ENCODE measurements at regions not wholly inside any gene's neighbourhood (a gene's known extent, or its start where the extent isn't known, plus 50 kb on each side); places are given as distances from the start of the nearest gene placed in this dataset.
"Not testable (repeated sequence)": the region's sequence is repeated elsewhere in the genome, so short reads cannot be mapped to it uniquely, and the experiment has no call there.

GRCh38 chr12:127480775-127481314, 786.1 kb upstream of the TMEM132C start:
- no peak for DNase-seq

DNA sequence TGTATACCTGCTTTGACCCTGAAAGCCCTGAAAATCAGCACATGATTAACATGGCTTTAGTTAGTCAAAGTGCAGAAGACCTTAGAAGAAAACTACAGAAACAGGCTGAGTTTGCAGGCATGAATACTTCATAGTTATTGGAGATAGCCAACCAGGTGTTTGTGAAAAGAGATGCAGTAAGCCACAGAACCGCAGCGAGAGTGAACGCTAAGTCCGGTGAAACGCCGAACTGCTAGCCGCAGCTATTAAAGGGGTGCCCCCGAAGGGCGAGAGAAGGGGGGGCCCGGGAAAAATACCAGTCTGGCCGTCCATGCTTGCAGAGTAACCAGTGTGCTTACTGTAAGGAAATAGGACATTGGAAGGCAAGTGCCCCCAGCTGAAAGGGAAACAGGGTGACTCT, 784.0 kb upstream of the TMEM132C start:
- no peak for DNase-seq

GRCh38 chr12:127485528-127485927, 781.4 kb upstream of the TMEM132C start:
- DNase-seq, result no peak

GRCh38 chr12:127487031-127487430, 779.9 kb upstream of the TMEM132C start:
- DNase-seq, result no peak

DNA sequence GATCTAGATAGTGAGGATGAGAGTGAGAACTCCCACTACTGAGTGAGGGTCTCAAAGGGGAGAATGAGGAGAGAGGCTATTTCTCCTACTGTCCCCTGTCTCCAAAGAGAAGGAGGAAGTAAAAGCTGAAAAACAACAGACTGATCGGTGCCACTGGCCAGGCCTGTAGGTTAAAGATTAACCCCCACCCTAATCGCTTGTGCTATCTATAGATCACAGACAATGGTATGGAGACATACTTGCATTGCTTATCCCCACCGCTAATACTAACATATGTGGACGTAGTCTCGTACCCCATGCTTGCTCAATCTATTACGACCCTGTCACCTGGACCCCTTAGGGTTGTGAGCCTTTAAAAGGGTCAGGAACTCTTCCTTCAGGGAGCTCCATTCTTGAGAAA, 777.9 kb upstream of the TMEM132C start:
- DNase-seq, result no peak

GRCh38 chr12:127494961-127495915, 771.7 kb upstream of the TMEM132C start:
- no peak for DNase-seq

- no peak for DNase-seq
Measured at GRCh38 chr12:127496255-127496654, 770.7 kb upstream of the TMEM132C start.

DNA sequence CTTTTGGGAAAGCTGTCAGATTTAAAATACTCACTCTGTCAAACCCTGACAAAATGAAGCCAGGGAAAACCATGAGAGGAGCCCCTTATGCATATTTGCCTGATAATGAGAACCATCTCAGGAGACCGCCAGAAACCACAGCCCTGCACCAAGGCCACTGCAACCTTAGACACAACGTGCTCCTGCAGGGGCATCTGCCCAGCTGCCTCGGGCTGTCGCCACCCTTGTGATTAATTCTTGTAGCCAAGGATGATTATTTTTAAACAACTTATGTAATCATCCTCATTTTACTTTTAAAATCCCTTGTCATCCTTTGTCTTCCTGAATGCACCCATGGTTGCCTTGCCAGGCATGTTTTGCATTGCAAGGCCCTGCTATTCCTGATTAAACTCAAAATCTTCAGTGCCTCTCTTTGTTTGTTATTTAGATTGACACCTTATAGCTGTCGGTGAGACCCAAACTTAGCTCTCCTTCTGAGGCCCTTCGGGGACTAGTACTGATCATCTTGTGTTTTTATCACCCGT, 766.4 kb upstream of the TMEM132C start:
- DNase-seq, result no peak

DNA sequence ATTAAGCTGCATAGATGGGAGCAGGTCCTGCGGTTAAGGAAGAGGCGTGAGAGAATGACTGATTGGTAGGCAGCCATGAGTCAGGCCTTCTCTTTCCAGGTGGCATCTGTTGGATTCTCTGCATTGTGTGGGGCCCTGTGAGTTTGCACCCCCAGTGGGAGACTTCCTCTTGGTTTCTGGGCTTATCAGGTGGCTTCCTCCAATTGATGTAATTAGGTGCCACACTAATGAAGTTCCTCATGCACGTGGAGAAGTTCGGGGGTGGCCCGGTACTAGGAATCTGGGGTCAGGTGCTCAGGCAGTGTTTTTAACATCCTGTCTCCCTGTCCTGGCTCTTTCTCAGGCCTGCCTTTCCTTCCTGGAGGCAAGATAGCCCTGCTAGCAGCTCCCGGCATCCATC, 765.1 kb upstream of the TMEM132C start:
- DNase-seq, result no peak

GRCh38 chr12:127503246-127503645, 763.7 kb upstream of the TMEM132C start:
- no peak for DNase-seq

DNA sequence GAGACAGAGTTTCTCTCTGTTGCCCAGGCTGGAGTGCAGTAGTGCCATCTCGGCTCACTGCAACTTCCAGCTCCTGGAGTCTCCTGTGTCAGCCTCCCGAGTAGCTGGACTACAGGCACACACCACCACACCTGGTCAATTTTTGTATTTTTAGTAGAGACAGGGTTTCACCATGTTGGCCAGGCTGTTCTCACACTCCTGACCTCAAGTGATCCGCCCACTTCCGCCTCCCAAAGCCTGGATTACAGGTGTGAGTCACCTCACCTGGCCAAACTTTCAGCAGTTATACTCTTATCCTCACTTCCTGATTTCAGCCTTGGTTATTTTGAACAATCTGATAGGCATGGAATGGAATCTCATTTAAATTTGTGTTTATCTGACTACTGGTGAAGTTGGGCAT, 763.0 kb upstream of the TMEM132C start:
- DNase-seq, result not testable (repeated sequence)

DNA sequence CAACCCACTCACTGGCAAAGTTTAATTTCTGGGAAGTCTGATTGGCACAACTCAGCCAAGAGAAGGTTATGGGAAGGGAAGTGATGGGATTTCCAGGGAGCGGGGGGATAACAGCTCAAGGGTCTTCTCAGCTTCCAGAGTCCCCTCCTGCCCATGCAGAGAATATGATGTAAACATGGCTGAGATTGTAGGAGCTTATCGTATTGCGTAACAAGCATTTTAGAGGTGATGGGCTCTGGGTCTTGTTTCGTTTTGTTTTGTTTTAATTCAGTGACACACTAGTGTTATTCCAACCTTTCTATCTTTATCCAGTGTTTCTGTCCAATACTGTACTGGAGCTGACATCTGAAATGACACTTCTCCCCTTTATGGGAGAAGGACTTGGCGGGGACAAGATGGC, 762.1 kb upstream of the TMEM132C start:
- DNase-seq, result no peak

- DNase-seq, result no peak
Measured at GRCh38 chr12:127507341-127507740, 759.6 kb upstream of the TMEM132C start.

DNA sequence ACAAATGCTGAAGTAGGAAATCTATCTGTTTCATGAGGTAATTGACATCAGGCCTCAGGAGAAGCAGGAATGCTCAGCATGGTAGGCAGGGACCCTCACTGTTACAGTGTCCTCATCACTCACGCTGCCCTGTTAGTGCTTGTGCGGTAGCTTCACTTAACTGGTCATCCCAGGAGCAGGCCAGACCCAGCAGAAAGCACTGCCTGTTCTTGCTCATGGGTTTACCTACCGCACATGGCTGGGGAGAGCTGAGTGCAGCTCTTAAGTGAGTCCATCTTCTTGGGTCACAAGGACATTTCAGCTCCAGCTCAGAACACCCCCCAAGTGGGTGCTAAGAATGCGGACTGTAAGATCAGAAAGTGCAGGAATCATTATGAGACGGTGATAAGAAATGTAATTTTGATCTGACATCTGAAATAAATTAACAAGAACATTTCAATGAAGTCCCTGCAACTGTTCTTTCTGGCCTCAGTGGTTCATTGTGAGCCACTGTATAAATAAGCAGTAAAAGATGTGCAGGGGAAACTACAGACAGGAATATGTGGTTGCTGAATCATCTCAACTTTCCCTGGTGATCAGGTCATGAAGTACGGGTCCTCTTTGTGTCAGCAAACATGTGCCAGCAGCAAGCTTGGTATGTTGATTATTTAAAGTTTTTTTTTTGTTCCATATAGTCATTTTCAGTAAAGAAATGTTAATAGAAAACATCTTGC, 757.7 kb upstream of the TMEM132C start:
- DNase-seq, result no peak

DNA sequence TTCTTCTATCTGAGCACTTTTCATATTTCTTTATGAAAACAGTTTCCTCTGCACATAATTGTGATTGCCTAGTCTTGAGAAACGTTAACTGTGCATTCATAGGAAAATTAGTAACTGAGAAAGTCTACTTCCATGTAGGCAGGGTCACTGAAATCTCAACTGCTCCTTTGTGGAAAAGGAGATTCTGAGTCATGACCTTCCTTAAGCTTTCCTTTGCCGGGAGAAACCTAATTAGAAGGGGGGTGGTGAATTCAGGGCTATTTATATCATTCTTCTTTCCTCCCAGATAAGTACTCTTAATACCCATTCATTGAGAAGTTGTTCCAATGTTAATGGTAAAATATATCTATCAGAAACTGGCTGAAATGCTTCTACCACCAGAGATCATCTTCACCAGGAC, 751.0 kb upstream of the TMEM132C start:
- no peak for DNase-seq

DNA sequence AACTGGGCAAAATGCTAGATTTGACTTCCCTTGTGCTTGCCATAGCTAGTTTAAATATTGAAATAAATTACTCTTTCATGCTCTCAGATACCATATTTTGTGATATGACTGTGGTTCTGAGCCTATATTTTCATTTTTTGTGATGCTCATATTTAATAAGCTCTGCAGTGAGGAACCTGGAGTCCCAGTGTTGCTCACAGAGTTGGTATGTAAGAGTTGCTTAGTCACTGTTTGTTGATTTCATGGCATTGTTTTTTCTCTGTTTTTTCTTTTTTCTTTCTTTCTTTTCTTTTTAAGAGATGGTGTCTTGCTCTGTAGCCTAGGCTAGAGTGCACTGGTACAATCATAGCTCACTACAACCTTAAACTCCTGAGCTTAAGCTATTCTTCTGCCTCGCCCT, 750.5 kb upstream of the TMEM132C start:
- no peak for DNase-seq

- no peak for DNase-seq
Measured at GRCh38 chr12:127519779-127520178, 747.2 kb upstream of the TMEM132C start.

GRCh38 chr12:127526925-127527324, 740.0 kb upstream of the TMEM132C start:
- DNase-seq, result no peak

- DNase-seq, result no peak
Measured at GRCh38 chr12:127528551-127528950, 738.4 kb upstream of the TMEM132C start.

- DNase-seq, result no peak
Measured at GRCh38 chr12:127531542-127531941, 735.4 kb upstream of the TMEM132C start.

- no peak for DNase-seq
Measured at GRCh38 chr12:127533353-127533752, 733.6 kb upstream of the TMEM132C start.

- DNase-seq, result no peak
Measured at GRCh38 chr12:127536833-127537428, 730.0 kb upstream of the TMEM132C start.

GRCh38 chr12:127538316-127538715, 728.7 kb upstream of the TMEM132C start:
- no peak for DNase-seq
